Upper lobe of left lung (tissue), 4 donors: ENCODE measurements at regions not wholly inside any gene's neighbourhood (a gene's known extent, or its start where the extent isn't known, plus 50 kb on each side); places are given as distances from the start of the nearest gene placed in this dataset.

Source experiments
- POLR2A ChIP-seq, 4 donors: fragments of 450-650 bp; IDR thresholded peaks; one replicate each; pipeline ENCODE4 v1.5.1; 2016 to 2017; ENCODE audit warnings: antibody characterized with exemption in 4 of 4, mild to moderate bottlenecking in 2 of 4
- TF ChIP-seq, protein P1 (sequence below), 6 experiments: fragments of 450-650 bp in 4 of 6; fragments of 200-600 bp in 2 of 6; sonication (generic) in 2 of 6; IDR thresholded peaks; one replicate each; pipeline ENCODE4 v1.5.1; 2016 to 2019; ENCODE audit warnings: antibody characterized with exemption in 6 of 6

DNA sequence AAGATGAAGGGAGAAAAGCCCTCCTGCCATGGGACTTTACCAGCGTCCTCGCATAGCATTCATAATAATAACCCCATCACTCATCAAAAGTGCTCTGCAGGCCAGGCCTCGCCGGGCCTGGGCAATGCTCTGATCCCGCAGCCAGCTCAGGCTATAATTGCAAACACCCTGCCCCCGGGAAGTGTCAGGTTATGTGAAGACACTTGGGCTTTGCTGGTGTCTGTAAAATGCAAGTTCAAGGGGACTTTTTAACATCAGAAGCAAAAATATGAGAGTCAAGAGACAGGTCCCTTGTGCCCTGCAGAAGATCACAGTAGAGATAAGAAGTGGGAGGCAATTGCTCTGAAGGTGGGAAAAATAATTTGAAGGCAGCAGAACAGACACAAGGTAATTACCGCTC lies 381.0 kb downstream of the MAFB start:
- TF ChIP-seq POLR2A (IDR thresholded peaks at IDR 0.05): no peak
- TF ChIP-seq, protein P1, sequence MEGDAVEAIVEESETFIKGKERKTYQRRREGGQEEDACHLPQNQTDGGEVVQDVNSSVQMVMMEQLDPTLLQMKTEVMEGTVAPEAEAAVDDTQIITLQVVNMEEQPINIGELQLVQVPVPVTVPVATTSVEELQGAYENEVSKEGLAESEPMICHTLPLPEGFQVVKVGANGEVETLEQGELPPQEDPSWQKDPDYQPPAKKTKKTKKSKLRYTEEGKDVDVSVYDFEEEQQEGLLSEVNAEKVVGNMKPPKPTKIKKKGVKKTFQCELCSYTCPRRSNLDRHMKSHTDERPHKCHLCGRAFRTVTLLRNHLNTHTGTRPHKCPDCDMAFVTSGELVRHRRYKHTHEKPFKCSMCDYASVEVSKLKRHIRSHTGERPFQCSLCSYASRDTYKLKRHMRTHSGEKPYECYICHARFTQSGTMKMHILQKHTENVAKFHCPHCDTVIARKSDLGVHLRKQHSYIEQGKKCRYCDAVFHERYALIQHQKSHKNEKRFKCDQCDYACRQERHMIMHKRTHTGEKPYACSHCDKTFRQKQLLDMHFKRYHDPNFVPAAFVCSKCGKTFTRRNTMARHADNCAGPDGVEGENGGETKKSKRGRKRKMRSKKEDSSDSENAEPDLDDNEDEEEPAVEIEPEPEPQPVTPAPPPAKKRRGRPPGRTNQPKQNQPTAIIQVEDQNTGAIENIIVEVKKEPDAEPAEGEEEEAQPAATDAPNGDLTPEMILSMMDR (IDR thresholded peaks at IDR 0.05): no peak
